HUES48 (cell line): ENCODE measurements at regions not wholly inside any gene's neighbourhood (a gene's known extent, or its start where the extent isn't known, plus 50 kb on each side); places are given as distances from the start of the nearest gene placed in this dataset.

Experiments used
- H3K27ac ChIP-seq: one replicate; pipeline ENCODE4 v1.7.0; 2013; ENCODE audit warnings: low read depth, low read length, inconsistent platforms
- H3K27me3 ChIP-seq: 2 replicates; pipeline ENCODE4 v1.6.1; 2013; ENCODE audit warnings: mild to moderate bottlenecking, low read length; ENCODE audit not compliant: control insufficient read depth, insufficient read depth
- H3K36me3 ChIP-seq: 2 replicates; pipeline ENCODE4 v1.6.1; 2013; ENCODE audit warnings: low read length; ENCODE audit not compliant: control insufficient read depth, insufficient read depth
- H3K4me1 ChIP-seq: 2 replicates; pipeline ENCODE4 v1.6.1; 2013; ENCODE audit warnings: mild to moderate bottlenecking, low read length; ENCODE audit not compliant: control insufficient read depth, insufficient read depth
- H3K4me3 ChIP-seq: 2 replicates; pipeline ENCODE4 v1.5.1; 2013; ENCODE audit warnings: mild to moderate bottlenecking, low read depth, low read length
- H3K9ac ChIP-seq: 2 replicates; pipeline ENCODE4 v1.6.1; 2013; ENCODE audit warnings: mild to moderate bottlenecking, low read depth, low read length, moderate library complexity
- H3K9me3 ChIP-seq: 2 replicates; pipeline ENCODE4 v1.6.1; 2013; ENCODE audit warnings: low read length; ENCODE audit not compliant: control insufficient read depth, insufficient read depth

DNA sequence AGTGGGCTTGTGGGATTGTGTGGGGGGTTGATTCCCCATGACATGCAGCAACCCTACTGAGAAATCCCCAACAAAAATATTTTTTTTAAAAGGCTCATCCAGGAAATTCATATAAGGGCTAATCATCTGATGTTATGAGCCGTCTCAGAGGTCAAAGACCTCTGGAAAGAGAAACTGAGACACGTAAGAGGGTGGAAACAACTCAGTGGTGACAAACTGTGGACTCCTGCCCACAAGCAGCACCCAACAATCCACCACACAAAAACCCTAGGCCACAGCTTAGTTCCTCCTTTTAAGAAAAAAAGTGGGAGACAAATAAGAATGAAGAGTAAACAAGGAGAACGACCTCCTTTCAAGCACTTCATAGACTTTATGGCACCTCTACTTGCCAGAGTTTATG, 1096.1 kb upstream of the NRXN1 start:
- no peaks in the 10 kb centered on the region for H3K4me1 ChIP-seq
- no peak overlapping the region for H3K27ac ChIP-seq
- H3K4me3 ChIP-seq, result no peak overlapping the region
- no peaks in the 10 kb centered on the region for H3K36me3 ChIP-seq
- peaks cover 20% of the 10 kb centered on the region for H3K9me3 ChIP-seq
- no peak overlapping the region for H3K9ac ChIP-seq
- H3K27me3 ChIP-seq, result no peaks in the 10 kb centered on the region

DNA sequence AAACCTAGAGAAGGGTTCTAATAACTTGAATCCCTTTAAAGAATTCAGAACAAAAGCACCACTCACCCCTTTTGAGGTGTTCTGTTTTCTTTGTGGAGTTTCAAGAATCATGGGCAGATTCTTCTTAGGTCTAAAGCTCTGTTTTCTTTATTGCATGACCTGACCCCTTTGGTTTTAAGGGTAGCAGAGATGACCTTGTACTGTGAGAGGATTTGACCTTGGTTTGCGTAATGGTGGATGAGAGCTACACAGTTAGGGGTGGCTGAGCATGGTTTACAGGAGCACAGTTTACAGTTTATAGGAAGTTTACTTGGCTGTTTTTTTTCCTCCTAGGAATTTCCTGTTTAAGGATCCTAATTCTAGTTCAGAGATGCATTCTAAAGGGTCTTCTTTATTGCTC, 1095.6 kb upstream of the NRXN1 start:
- Histone ChIP-seq H3K27ac (no peak overlapping the region), H3K27me3 (no peaks in the 10 kb centered on the region), H3K4me3 (no peak overlapping the region), H3K36me3 (no peaks in the 10 kb centered on the region), H3K9ac (no peak overlapping the region), H3K9me3 (peaks cover 20% of the 10 kb centered on the region), H3K4me1 (no peaks in the 10 kb centered on the region)

GRCh38 chr2:52117299-52117698, 1085.4 kb upstream of the NRXN1 start:
- no peaks in the 10 kb centered on the region for H3K36me3 ChIP-seq
- no peak overlapping the region for H3K27ac ChIP-seq
- H3K4me3 ChIP-seq, result no peak overlapping the region
- no peaks in the 10 kb centered on the region for H3K9me3 ChIP-seq
- H3K27me3 ChIP-seq, result no peaks in the 10 kb centered on the region
- no peaks in the 10 kb centered on the region for H3K4me1 ChIP-seq
- H3K9ac ChIP-seq, result no peak overlapping the region

- H3K9ac ChIP-seq, result no peak overlapping the region
- H3K9me3 ChIP-seq, result no peaks in the 10 kb centered on the region
- H3K4me1 ChIP-seq, result no peaks in the 10 kb centered on the region
- no peak overlapping the region for H3K4me3 ChIP-seq
- no peak overlapping the region for H3K27ac ChIP-seq
- no peaks in the 10 kb centered on the region for H3K27me3 ChIP-seq
- no peaks in the 10 kb centered on the region for H3K36me3 ChIP-seq
These were observed 1083.8 kb upstream of the NRXN1 start for GRCh38 chr2:52115750-52116149.

- Histone ChIP-seq H3K9me3 (no peaks in the 10 kb centered on the region), H3K27ac (no peak overlapping the region), H3K4me3 (no peak overlapping the region), H3K4me1 (no peaks in the 10 kb centered on the region), H3K9ac (no peak overlapping the region), H3K27me3 (no peaks in the 10 kb centered on the region), H3K36me3 (no peaks in the 10 kb centered on the region)
These were observed 1081.4 kb upstream of the NRXN1 start for GRCh38 chr2:52113338-52113737.

DNA sequence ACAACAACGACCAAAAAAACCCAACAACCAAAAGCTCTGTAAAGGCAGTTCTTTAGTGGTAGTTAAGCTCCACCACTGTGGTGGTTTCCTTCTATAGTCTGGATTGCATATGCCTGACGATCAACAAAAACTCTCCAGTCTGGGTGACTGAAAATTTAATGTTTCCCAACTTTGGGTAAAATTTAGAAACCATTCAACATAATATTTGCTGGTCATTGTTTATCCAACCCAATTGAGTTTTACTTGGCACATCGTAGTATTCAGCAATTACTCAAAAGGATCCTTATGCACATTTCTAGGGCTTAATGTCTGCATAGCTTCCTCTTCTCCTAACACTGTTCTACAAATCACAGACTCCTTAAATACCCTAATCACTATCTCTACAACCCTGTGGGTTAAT, 1080.2 kb upstream of the NRXN1 start:
- Histone ChIP-seq H3K27me3 (no peaks in the 10 kb centered on the region), H3K27ac (no peak overlapping the region), H3K4me3 (no peak overlapping the region), H3K4me1 (no peaks in the 10 kb centered on the region), H3K36me3 (no peaks in the 10 kb centered on the region), H3K9ac (no peak overlapping the region), H3K9me3 (no peaks in the 10 kb centered on the region)

DNA sequence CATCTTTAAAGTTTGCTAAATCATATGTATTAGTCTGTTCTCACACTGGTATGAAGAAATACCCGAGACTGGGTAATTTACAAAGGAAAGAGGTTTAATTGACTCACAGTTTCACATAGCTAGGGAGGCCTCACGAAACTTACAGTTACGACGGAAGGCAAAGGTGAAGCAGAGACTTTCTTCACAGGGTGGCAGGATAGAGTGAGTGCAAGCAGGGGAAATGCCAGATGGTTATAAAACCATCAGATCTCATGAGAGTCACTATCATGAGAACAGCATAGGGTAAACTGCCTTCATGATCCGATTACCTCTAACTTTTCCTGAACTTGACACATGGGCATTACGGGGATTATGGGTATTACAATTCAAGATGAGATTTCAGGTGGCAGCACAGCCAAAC, 1075.2 kb upstream of the NRXN1 start:
- Histone ChIP-seq H3K9me3 (no peaks in the 10 kb centered on the region), H3K27ac (no peak overlapping the region), H3K4me3 (no peak overlapping the region), H3K36me3 (no peaks in the 10 kb centered on the region), H3K27me3 (no peaks in the 10 kb centered on the region), H3K4me1 (no peaks in the 10 kb centered on the region), H3K9ac (no peak overlapping the region)

- no peak overlapping the region for H3K4me3 ChIP-seq
- H3K36me3 ChIP-seq, result no peaks in the 10 kb centered on the region
- no peaks in the 10 kb centered on the region for H3K9me3 ChIP-seq
- H3K4me1 ChIP-seq, result no peaks in the 10 kb centered on the region
- H3K9ac ChIP-seq, result no peak overlapping the region
- no peak overlapping the region for H3K27ac ChIP-seq
- no peaks in the 10 kb centered on the region for H3K27me3 ChIP-seq
These were observed 1065.1 kb upstream of the NRXN1 start for GRCh38 chr2:52097071-52097470.

GRCh38 chr2:52084759-52085158, 1052.8 kb upstream of the NRXN1 start:
- Histone ChIP-seq H3K4me3 (no peak overlapping the region), H3K27me3 (no peaks in the 10 kb centered on the region), H3K36me3 (no peaks in the 10 kb centered on the region), H3K4me1 (peaks cover 7% of the 10 kb centered on the region; the same call in 1 of the 2 replicates), H3K27ac (no peak overlapping the region), H3K9ac (no peak overlapping the region), H3K9me3 (no peaks in the 10 kb centered on the region)

DNA sequence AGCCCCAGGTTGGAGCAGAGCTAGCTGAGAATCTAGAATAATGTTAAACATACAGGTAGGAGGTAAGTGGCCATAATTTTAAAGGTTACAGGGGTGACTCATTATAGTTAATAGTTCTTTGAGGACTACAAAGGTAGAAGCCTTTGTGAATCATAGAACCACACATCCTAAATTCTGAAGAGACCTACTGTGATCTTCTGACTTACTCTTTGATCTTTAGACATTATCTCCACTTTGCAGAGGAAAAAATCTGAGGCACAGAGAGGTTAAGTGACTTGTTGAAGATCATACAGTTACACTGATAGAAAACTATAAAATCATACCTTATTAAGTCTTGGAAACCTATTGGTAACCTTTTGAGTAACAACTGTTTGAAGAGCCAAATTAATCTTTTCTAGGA, 1051.3 kb upstream of the NRXN1 start:
- no peaks in the 10 kb centered on the region for H3K9me3 ChIP-seq
- H3K27ac ChIP-seq, result no peak overlapping the region
- no peaks in the 10 kb centered on the region for H3K36me3 ChIP-seq
- H3K27me3 ChIP-seq, result no peaks in the 10 kb centered on the region
- no peak overlapping the region for H3K4me3 ChIP-seq
- no peak overlapping the region for H3K9ac ChIP-seq
- H3K4me1 ChIP-seq, result peaks cover 7% of the 10 kb centered on the region; the same call in 1 of the 2 replicates

- H3K27ac ChIP-seq, result no peak overlapping the region
- H3K9me3 ChIP-seq, result no peaks in the 10 kb centered on the region
- no peaks in the 10 kb centered on the region for H3K36me3 ChIP-seq
- no peak overlapping the region for H3K4me3 ChIP-seq
- H3K4me1 ChIP-seq, result peaks cover 7% of the 10 kb centered on the region; the same call in 1 of the 2 replicates
- H3K9ac ChIP-seq, result no peak overlapping the region
- no peaks in the 10 kb centered on the region for H3K27me3 ChIP-seq
These were observed 1050.7 kb upstream of the NRXN1 start for GRCh38 chr2:52082646-52083045.

DNA sequence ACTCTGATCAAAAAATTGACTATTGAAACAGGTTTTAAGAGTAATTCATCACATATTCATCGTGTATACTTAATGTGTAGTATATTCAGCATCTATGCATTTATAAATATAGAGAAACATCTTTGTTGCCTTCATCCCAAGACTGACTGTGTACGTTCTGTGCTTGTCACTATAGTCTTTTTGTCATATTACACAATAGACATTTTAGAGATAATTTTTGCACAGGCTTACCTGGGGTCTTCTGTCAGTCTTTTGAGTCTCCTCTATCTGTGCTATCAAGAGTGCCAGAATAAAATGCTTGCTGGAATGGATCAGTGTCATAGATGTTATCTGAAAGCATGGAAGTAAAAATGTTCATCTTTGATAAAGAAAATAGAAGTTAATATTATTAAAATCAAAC, 1047.7 kb upstream of the NRXN1 start:
- Histone ChIP-seq H3K4me1 (peaks cover 7% of the 10 kb centered on the region; the same call in 1 of the 2 replicates), H3K36me3 (no peaks in the 10 kb centered on the region), H3K9me3 (no peaks in the 10 kb centered on the region), H3K4me3 (no peak overlapping the region), H3K27me3 (no peaks in the 10 kb centered on the region), H3K27ac (no peak overlapping the region), H3K9ac (no peak overlapping the region)
